ENCODE measurements at regions not wholly inside any gene's neighbourhood (a gene's known extent, or its start where the extent isn't known, plus 50 kb on each side); places are given as distances from the start of the nearest gene placed in this dataset.
"Not testable (repeated sequence)": the region's sequence is repeated elsewhere in the genome, so short reads cannot be mapped to it uniquely, and the experiment has no call there.

GRCh38 chr16:86078121-86078600 lies 179.2 kb downstream of the IRF8 start:
- no peak overlapping the region for H3K4me3 ChIP-seq (replicated peaks; ENCODE audit: low read depth, low read length)
- DNase-seq (ENCODE audit: extremely low read depth, insufficient read length): no peak
- H3K27me3 ChIP-seq (replicated peaks; ENCODE audit: control insufficient read depth, insufficient read depth, low read length): no peaks in the 10 kb centered on the region; the same call in 1 of the 2 replicates
- no peaks in the 10 kb centered on the region for H3K36me3 ChIP-seq (ENCODE audit: control insufficient read depth, insufficient read depth, low read length)
- TF ChIP-seq, protein P1, sequence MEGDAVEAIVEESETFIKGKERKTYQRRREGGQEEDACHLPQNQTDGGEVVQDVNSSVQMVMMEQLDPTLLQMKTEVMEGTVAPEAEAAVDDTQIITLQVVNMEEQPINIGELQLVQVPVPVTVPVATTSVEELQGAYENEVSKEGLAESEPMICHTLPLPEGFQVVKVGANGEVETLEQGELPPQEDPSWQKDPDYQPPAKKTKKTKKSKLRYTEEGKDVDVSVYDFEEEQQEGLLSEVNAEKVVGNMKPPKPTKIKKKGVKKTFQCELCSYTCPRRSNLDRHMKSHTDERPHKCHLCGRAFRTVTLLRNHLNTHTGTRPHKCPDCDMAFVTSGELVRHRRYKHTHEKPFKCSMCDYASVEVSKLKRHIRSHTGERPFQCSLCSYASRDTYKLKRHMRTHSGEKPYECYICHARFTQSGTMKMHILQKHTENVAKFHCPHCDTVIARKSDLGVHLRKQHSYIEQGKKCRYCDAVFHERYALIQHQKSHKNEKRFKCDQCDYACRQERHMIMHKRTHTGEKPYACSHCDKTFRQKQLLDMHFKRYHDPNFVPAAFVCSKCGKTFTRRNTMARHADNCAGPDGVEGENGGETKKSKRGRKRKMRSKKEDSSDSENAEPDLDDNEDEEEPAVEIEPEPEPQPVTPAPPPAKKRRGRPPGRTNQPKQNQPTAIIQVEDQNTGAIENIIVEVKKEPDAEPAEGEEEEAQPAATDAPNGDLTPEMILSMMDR (IDR thresholded peaks at IDR 0.05; ENCODE audit: insufficient read depth, low read length, poor library complexity, severe bottlenecking): no peak

- H3K36me3 ChIP-seq (ENCODE audit: control insufficient read depth, insufficient read depth, low read length); H3K4me3 ChIP-seq (replicated peaks; ENCODE audit: low read depth, low read length); DNase-seq (ENCODE audit: extremely low read depth, insufficient read length); H3K27me3 ChIP-seq (replicated peaks; ENCODE audit: control insufficient read depth, insufficient read depth, low read length): not testable (repeated sequence)
These were observed 179.7 kb downstream of the IRF8 start for GRCh38 chr16:86078711-86079110.

- no peaks in the 10 kb centered on the region for H3K36me3 ChIP-seq (ENCODE audit: control insufficient read depth, insufficient read depth, low read length)
- no peaks in the 10 kb centered on the region; the same call in 1 of the 2 replicates for H3K27me3 ChIP-seq (replicated peaks; ENCODE audit: control insufficient read depth, insufficient read depth, low read length)
- DNase-seq (ENCODE audit: extremely low read depth, insufficient read length): no peak
These were observed 180.4 kb downstream of the IRF8 start for GRCh38 chr16:86079255-86079885.

DNA sequence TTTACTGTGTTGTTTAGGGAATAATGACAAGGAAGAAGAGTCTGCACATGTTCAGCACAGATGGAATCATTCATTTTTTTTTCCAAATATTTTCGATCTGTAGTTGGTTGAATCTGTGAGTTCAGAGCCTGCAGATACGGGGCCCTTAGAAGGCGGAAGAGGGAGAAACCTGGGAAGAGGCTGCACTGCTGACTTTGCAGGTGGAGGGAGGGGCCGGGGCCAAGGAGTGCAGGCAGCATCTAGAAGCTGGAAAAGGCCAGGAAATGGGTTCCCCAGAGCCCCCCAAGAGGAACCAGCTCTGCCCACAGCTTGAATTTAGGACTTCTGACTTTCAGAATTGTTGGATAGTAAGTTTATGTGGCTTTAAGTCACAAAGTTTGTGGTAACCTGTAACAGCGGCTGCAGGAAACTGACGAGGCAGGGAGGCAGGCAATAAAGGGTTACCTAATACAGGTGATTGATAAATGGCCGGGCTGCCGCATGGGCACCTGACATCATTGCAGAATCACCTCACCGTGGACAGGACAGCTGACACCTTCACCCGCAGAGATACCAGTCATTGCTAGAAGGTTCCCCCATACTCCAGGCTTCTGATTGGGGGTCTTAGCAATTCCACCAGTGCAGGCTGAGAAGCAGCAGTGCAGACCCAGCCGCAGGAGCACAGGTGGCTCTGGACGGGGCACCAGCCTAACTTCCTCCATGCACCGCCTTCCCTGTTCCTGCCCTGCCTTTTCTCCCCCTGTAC lies 181.3 kb downstream of the IRF8 start:
- Histone ChIP-seq H3K27me3 (replicated peaks; ENCODE audit: control insufficient read depth, insufficient read depth, low read length) (no peaks in the 10 kb centered on the region; the same call in 1 of the 2 replicates), H3K4me3 (replicated peaks; ENCODE audit: low read depth, low read length) (no peak overlapping the region), H3K36me3 (ENCODE audit: control insufficient read depth, insufficient read depth, low read length) (no peaks in the 10 kb centered on the region)
- TF ChIP-seq, protein P1 (IDR thresholded peaks at IDR 0.05; ENCODE audit: insufficient read depth, low read length, poor library complexity, severe bottlenecking): no peak
- no peak for DNase-seq (ENCODE audit: extremely low read depth, insufficient read length)

More at GRCh38 chr16:86079255-86079885, 180.4 kb downstream of the IRF8 start:
- TF ChIP-seq, protein P1 (IDR thresholded peaks at IDR 0.05; ENCODE audit: insufficient read depth, low read length, poor library complexity, severe bottlenecking): no peak
- H3K4me3 ChIP-seq (replicated peaks; ENCODE audit: low read depth, low read length): no peak overlapping the region

GRCh38 chr16:86080982-86081381 lies 182.0 kb downstream of the IRF8 start:
- Histone ChIP-seq H3K27me3 (replicated peaks; ENCODE audit: control insufficient read depth, insufficient read depth, low read length) (no peaks in the 10 kb centered on the region; the same call in 1 of the 2 replicates), H3K36me3 (ENCODE audit: control insufficient read depth, insufficient read depth, low read length) (no peaks in the 10 kb centered on the region), H3K4me3 (replicated peaks; ENCODE audit: low read depth, low read length) (no peak overlapping the region)
- TF ChIP-seq, protein P1 (IDR thresholded peaks at IDR 0.05; ENCODE audit: insufficient read depth, low read length, poor library complexity, severe bottlenecking): no peak
- no peak for DNase-seq (ENCODE audit: extremely low read depth, insufficient read length)

DNA sequence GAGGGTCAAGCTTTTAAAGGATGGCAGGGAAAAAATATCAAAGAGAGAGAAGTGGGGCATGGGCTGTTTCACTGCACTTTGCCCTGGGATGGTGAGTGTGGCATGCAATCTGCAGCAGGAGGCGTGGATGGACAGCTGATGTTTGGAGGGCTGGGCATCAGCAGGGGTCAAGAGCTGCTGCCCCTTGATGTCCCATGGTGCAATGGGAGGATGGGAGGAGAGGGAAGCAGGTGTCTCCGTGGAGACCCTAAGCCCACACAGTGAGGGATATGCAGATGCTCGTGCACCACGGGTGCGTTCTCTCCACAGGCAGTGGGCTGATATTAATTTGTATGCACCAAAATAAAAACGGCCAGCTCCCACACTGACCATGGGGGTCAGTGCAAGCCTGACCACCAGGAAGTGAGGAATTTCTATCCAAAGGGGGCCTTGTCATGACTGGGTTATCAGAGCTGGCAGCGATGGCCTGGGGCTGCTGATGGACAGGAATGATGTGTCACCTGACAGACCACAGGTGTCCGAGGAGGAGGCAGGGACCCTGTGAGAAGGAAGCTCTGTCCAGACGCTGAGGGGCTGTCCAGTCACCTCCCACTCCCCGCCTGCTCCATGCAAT lies 183.6 kb downstream of the IRF8 start:
- no peak for DNase-seq (ENCODE audit: extremely low read depth, insufficient read length)
- TF ChIP-seq, protein P1 (IDR thresholded peaks at IDR 0.05; ENCODE audit: insufficient read depth, low read length, poor library complexity, severe bottlenecking): no peak
- Histone ChIP-seq H3K36me3 (ENCODE audit: control insufficient read depth, insufficient read depth, low read length) (no peaks in the 10 kb centered on the region), H3K27me3 (replicated peaks; ENCODE audit: control insufficient read depth, insufficient read depth, low read length) (no peaks in the 10 kb centered on the region; the same call in 1 of the 2 replicates), H3K4me3 (replicated peaks; ENCODE audit: low read depth, low read length) (no peak overlapping the region)

Data from GM06990 (cell line).